B cell (primary cell): ENCODE measurements at regions not wholly inside any gene's neighbourhood (a gene's known extent, or its start where the extent isn't known, plus 50 kb on each side); places are given as distances from the start of the nearest gene placed in this dataset.

Source experiments
- ATAC-seq: fragments of 200-7000 bp; cut with Tn5 transposase; one replicate; pipeline ENCODE4 v1.10.0; 2021; ENCODE audit warnings: low read depth, mild to moderate bottlenecking, moderate number of reproducible peaks, moderate library complexity
- CTCF ChIA-PET: fragments of 350-600 bp; sonication (Branson Sonifier 250); formaldehyde crosslinking; loops from one replicate; lab custom pipeline; 2021; ENCODE audit warnings: antibody characterized with exemption, inconsistent platforms; lab: Charles Lee
- POLR2A ChIA-PET: fragments of 350-600 bp; sonication (Branson Sonifier 250); formaldehyde crosslinking; loops from one replicate; lab custom pipeline; 2021; ENCODE audit warnings: antibody characterized with exemption; lab: Charles Lee
- DNase-seq: peaks from one replicate; pipeline ENCODE4 v3.0.0; 2013
- H2AFZ ChIP-seq: 2 replicates; pipeline ENCODE4 v1.6.1; 2012; ENCODE audit warnings: mild to moderate bottlenecking, low read depth, low read length; ENCODE audit not compliant: insufficient read depth, poor library complexity, severe bottlenecking
- H3K27ac ChIP-seq, 2 donors: 1 replicate in 1 of 2; 2 replicates in 1 of 2; pipeline ENCODE4 v1.5.1; 2012 to 2013; ENCODE audit warnings: low read length in 2 of 2, mild to moderate bottlenecking in 2 of 2, moderate library complexity in 1 of 2
- H3K27me3 ChIP-seq, 4 experiments: fragments of 200-600 bp in 1 of 4; sonication (generic) in 1 of 4; replicated peaks in 1 of 4; 1 replicate in 2 of 4; 2 replicates in 2 of 4; pipeline versions ENCODE4 v1.6.1 to v1.7.0; 2013 to 2016; ENCODE audit warnings: low read length in 3 of 4, mild to moderate bottlenecking in 2 of 4, mixed read lengths in 1 of 4, moderate library complexity in 1 of 4; ENCODE audit not compliant: insufficient read depth in 4 of 4, control insufficient read depth in 3 of 4; ENCODE audit errors: control extremely low read depth in 1 of 4
- H3K36me3 ChIP-seq, 2 experiments: replicated peaks in 1 of 2; 1 replicate in 1 of 2; 2 replicates in 1 of 2; pipeline versions ENCODE4 v1.6.1 to v1.7.1; 2013; ENCODE audit warnings: low read length in 1 of 2; ENCODE audit not compliant: insufficient read depth in 2 of 2, control insufficient read depth in 1 of 2; ENCODE audit errors: control extremely low read depth in 1 of 2, extremely low read depth in 1 of 2
- H3K4me1 ChIP-seq, 2 donors: fragments of 200-600 bp in 1 of 2; sonication (generic) in 1 of 2; 1 replicate in 1 of 2; 2 replicates in 1 of 2; pipeline versions ENCODE4 v1.5.1 to v1.6.1; 2013 to 2017; ENCODE audit warnings: low read length in 2 of 2; ENCODE audit not compliant: control insufficient read depth in 2 of 2, insufficient read depth in 2 of 2
- H3K4me2 ChIP-seq: replicated peaks from 2 replicates; pipeline ENCODE3; 2012; ENCODE audit warnings: mild to moderate bottlenecking, low read depth, low read length; ENCODE audit not compliant: poor library complexity, severe bottlenecking
- H3K4me3 ChIP-seq, 5 experiments: fragments of 200-600 bp in 1 of 5; sonication (generic) in 1 of 5; 1 replicate in 3 of 5; 2 replicates in 2 of 5; pipeline versions ENCODE4 v1.5.1 to v1.7.0; 2011 to 2016; ENCODE audit warnings: low read length in 4 of 5, mild to moderate bottlenecking in 4 of 5, low read depth in 2 of 5, control low read depth in 1 of 5, moderate library complexity in 1 of 5; ENCODE audit not compliant: insufficient read depth in 1 of 5; ENCODE audit errors: control extremely low read depth in 1 of 5, extremely low read depth in 1 of 5
- H3K79me2 ChIP-seq: fragments of 200-600 bp; sonication (generic); one replicate; pipeline ENCODE4 v1.6.0; 2016; ENCODE audit warnings: low read length; ENCODE audit not compliant: control insufficient read depth, insufficient read depth
- H3K9ac ChIP-seq: fragments of 200-600 bp; sonication (generic); 2 replicates; pipeline ENCODE4 v1.6.1; 2017; ENCODE audit warnings: mild to moderate bottlenecking, low read length, moderate library complexity
- H3K9me3 ChIP-seq, 3 donors: one replicate each; pipeline versions ENCODE4 v1.6.1 to v1.7.1; 2013; ENCODE audit warnings: low read length in 2 of 3; ENCODE audit not compliant: control insufficient read depth in 2 of 3, insufficient read depth in 1 of 3; ENCODE audit errors: control extremely low read depth in 1 of 3
- H4K20me1 ChIP-seq: 2 replicates; pipeline ENCODE4 v1.6.0; 2012; ENCODE audit warnings: mild to moderate bottlenecking, low read length; ENCODE audit not compliant: insufficient read depth, control insufficient read depth, poor library complexity, severe bottlenecking
- H3K27ac Mint-ChIP-seq: one replicate; pipeline ENCODE4 v1.8.0; 2021; ENCODE audit warnings: mixed read lengths
- H3K27me3 Mint-ChIP-seq: one replicate; pipeline ENCODE4 v1.8.0; 2021; ENCODE audit warnings: mixed read lengths
- H3K4me1 Mint-ChIP-seq: one replicate; pipeline ENCODE4 v1.8.0; 2021; ENCODE audit warnings: mixed read lengths
- H3K4me3 Mint-ChIP-seq: one replicate; pipeline ENCODE4 v1.8.0; 2021; ENCODE audit warnings: mixed read lengths
- H3K9me3 Mint-ChIP-seq: one replicate; pipeline ENCODE4 v1.8.0; 2022; ENCODE audit warnings: mixed read lengths; ENCODE audit not compliant: insufficient read depth
- EZH2 ChIP-seq: IDR thresholded peaks from 2 replicates; pipeline ENCODE4 v1.6.1; 2012; ENCODE audit warnings: borderline replicate concordance, low read depth, mild to moderate bottlenecking, moderate library complexity, low read length; ENCODE audit not compliant: insufficient read depth, poor library complexity, severe bottlenecking
- WGBS: methylation state at CpG from one replicate; pipeline ENCODE4 v1.1.5; 2013; ENCODE audit warnings: missing lambda C conversion rate; ENCODE audit not compliant: insufficient coverage; 5-methylcytosine and 5-hydroxymethylcytosine counted together
- intact Hi-C: fragments of 100-400 bp; cut with micrococcal nuclease; formaldehyde crosslinking; loops from one replicate; pipeline ENCODE4 v1.10.0; 2022
- TF ChIP-seq, protein P1 (sequence below): fragments of 200-600 bp; IDR thresholded peaks from one replicate; pipeline ENCODE4 v1.8.0; 2022; ENCODE audit warnings: antibody characterized with exemption, mild to moderate bottlenecking

DNA sequence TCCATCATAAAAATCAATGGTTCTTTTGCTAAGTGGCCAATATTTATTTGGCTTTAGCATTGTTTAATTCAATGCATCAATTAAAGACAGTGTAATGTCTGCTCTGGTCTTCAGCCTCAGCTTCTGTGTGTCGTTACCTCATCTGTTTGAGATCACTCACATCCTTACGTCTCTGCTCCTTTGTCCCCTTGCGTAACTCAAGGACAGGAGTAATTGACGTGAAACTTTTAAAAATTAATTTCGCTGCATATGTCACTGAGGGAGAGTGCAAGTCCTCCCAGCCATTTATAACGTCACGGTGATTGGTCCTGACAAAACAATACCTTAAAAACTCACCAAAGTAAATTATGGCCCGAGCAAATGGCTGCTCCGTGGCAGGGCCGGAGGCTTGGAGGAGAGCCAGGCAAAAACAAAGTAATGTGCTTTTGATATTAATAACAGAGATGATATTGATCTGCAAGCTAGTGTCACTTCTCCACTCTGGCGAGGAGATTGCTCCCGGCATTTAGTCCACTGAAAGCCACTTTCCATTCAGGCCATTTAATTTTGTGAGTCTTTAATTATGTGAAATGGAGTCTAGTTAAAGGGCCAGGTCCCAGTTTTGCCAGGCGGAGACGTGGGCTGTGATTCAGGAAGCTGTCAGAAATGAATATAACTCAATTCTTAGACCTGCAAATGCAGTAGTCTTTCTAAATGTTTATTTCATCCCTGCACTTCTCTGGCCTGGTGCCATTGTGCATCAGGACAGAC is 150.9 kb upstream of the POU3F1 start:
- Histone ChIP-seq H4K20me1 (no peaks in the 10 kb centered on the region), H3K4me1 (no peaks in the 10 kb centered on the region), H3K27ac (no peak overlapping the region), H3K27me3 (peaks cover 0 to 7% (median 0%) of the 10 kb centered on the region in 4 experiments), H3K4me2 (no peak overlapping the region), H2AFZ (no peak overlapping the region), H3K9me3 (peaks cover 0 to 5% (median 0%) of the 10 kb centered on the region in 3 donors), H3K9ac (no peak overlapping the region), H3K36me3 (no peaks in the 10 kb centered on the region), H3K79me2 (no peaks in the 10 kb centered on the region), H3K4me3 (no peak overlapping the region)
- peaks cover 3% of the 10 kb centered on the region for H3K9me3 Mint-ChIP-seq
- no peak overlapping the region for H3K4me3 Mint-ChIP-seq
- no peak for TF ChIP-seq EZH2
- TF ChIP-seq, protein P1, sequence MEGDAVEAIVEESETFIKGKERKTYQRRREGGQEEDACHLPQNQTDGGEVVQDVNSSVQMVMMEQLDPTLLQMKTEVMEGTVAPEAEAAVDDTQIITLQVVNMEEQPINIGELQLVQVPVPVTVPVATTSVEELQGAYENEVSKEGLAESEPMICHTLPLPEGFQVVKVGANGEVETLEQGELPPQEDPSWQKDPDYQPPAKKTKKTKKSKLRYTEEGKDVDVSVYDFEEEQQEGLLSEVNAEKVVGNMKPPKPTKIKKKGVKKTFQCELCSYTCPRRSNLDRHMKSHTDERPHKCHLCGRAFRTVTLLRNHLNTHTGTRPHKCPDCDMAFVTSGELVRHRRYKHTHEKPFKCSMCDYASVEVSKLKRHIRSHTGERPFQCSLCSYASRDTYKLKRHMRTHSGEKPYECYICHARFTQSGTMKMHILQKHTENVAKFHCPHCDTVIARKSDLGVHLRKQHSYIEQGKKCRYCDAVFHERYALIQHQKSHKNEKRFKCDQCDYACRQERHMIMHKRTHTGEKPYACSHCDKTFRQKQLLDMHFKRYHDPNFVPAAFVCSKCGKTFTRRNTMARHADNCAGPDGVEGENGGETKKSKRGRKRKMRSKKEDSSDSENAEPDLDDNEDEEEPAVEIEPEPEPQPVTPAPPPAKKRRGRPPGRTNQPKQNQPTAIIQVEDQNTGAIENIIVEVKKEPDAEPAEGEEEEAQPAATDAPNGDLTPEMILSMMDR = no peak
- ChIA-PET CTCF (no interaction called here), POLR2A (no interaction called here)
- H3K27me3 Mint-ChIP-seq = peaks cover 7% of the 10 kb centered on the region
- intact Hi-C loops = no loop called here
- no peak overlapping the region for H3K27ac Mint-ChIP-seq
- no peak for DNase-seq
- ATAC-seq = no peak
- no peaks in the 10 kb centered on the region for H3K4me1 Mint-ChIP-seq
- 85% methylated on average over 8 of the region's 14 CpGs for WGBS

DNA sequence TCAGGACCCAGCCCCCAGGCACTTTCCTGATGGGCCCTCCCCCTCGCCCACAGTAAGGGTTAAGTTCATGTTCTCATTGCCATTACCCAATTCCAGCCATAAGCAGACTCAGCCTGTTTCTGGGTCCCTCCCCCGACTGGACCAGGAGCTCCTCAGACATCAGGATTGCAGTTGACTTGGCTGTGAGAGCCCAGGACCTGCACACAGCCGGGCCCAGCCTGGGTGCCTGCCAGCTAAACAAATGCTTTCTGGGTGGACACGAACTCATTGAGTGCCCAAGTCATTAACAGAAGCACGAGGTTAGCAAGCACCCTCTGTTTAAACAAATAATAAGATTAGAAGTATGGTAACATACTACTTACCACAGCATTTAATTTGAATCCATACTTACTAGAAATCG is 147.9 kb upstream of the POU3F1 start:
- ChIA-PET POLR2A (no interaction called here), CTCF (no interaction called here)
- Histone ChIP-seq H3K4me3 (no peak overlapping the region), H3K4me2 (no peak overlapping the region), H3K27me3 (peaks cover 0 to 3% (median 0%) of the 10 kb centered on the region in 4 experiments), H3K27ac (no peak overlapping the region), H4K20me1 (no peaks in the 10 kb centered on the region), H3K79me2 (no peaks in the 10 kb centered on the region), H3K9me3 (peaks cover 0 to 3% (median 0%) of the 10 kb centered on the region in 3 donors), H3K9ac (no peak overlapping the region), H3K36me3 (no peaks in the 10 kb centered on the region), H2AFZ (no peak overlapping the region), H3K4me1 (peaks cover 3 to 12% of the 10 kb centered on the region in 2 donors)
- ATAC-seq (no peak), DNase-seq (no peak)
- peaks cover 4% of the 10 kb centered on the region for H3K27me3 Mint-ChIP-seq
- intact Hi-C loops = no loop called here
- no peak overlapping the region for H3K4me3 Mint-ChIP-seq
- H3K27ac Mint-ChIP-seq = no peak overlapping the region
- WGBS = 88% methylated on average over 4 of the region's 6 CpGs
- TF ChIP-seq, protein P1 = no peak
- TF ChIP-seq EZH2 = no peak
- H3K9me3 Mint-ChIP-seq = no peaks in the 10 kb centered on the region
- H3K4me1 Mint-ChIP-seq = peaks cover 15% of the 10 kb centered on the region
